ENCODE measurements at regions not wholly inside any gene's neighbourhood (a gene's known extent, or its start where the extent isn't known, plus 50 kb on each side); places are given as distances from the start of the nearest gene placed in this dataset.

DNA sequence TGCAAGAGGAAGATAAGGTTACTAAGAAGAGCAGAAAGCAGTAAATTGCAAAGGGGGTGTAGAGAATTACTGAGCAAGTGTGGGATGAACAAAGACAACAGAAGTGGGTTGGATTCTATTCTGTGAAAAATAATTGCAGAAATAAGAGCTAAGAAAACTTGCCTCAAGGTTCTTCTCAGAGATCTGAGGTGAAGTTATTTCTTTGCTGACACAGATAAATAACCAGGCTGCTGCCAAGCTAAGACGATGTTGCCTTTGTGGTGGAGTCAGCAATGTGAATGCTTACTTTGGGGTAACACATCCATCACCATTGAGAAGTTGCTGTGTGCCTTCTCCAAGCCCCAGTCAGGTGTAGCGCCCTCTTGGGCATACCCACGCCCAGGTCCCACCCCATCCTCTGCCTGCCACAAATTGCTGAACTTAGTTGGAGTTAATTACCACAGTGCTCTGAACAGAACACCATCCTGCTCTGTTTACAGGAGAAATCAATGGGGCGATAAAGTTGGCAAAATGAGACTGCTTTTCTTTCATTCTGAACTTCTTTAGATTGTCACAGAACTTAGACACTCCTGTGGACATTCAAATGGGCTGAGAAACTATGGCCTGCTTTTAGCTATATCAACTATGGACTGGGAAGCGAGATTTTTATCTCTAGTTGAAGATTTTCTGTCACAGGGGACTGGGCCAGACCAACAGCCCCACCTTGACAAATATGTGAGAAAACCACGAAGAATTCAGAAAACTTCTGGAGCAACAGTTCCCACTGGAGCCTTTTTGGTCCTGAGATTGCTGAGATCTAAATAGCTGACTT, 283.6 kb downstream of the TMX3 start:
- TF ChIP-seq CTCF (IDR thresholded peaks at IDR 0.05) (no peak), EP300 (IDR thresholded peaks at IDR 0.05) (no peak)
